Smooth muscle cell (in vitro differentiated cells): ENCODE measurements at regions not wholly inside any gene's neighbourhood (a gene's known extent, or its start where the extent isn't known, plus 50 kb on each side); places are given as distances from the start of the nearest gene placed in this dataset.

Experiments
- DNase-seq: peaks from one replicate; lab custom pipeline; 2025; ENCODE audit not compliant: unreplicated experiment; lab: John Stamatoyannopoulos, UW
- H2AFZ ChIP-seq: fragments of 200-600 bp; sonication (generic); 2 replicates; pipeline ENCODE4 v1.6.0; 2016; ENCODE audit warnings: antibody characterized with exemption, low read depth, mild to moderate bottlenecking
- H3F3A ChIP-seq: fragments of 200-600 bp; sonication (generic); 2 replicates; pipeline ENCODE4 v1.6.0; 2017; ENCODE audit warnings: antibody characterized with exemption, low read depth
- H3K27ac ChIP-seq: fragments of 200-600 bp; sonication (generic); 2 replicates; pipeline ENCODE4 v1.5.1; 2016; ENCODE audit warnings: low read depth, mild to moderate bottlenecking
- H3K27me3 ChIP-seq: fragments of 200-600 bp; sonication (generic); 2 replicates; pipeline ENCODE4 v1.6.1; 2016; ENCODE audit warnings: low read depth, mild to moderate bottlenecking
- H3K36me3 ChIP-seq: fragments of 200-600 bp; sonication (generic); 2 replicates; pipeline ENCODE4 v1.5.1; 2016; ENCODE audit warnings: low read depth
- H3K4me1 ChIP-seq: fragments of 200-600 bp; sonication (generic); 2 replicates; pipeline ENCODE4 v1.5.1; 2016; ENCODE audit warnings: low read depth
- H3K4me2 ChIP-seq: fragments of 200-600 bp; sonication (generic); 2 replicates; pipeline ENCODE4 v1.6.0; 2016; ENCODE audit warnings: mild to moderate bottlenecking
- H3K4me3 ChIP-seq: fragments of 200-600 bp; sonication (generic); 2 replicates; pipeline ENCODE4 v1.5.1; 2016; ENCODE audit warnings: mild to moderate bottlenecking
- H3K79me2 ChIP-seq: fragments of 200-600 bp; sonication (generic); 2 replicates; pipeline ENCODE4 v1.6.0; 2016; ENCODE audit warnings: low read depth, mild to moderate bottlenecking
- H3K9ac ChIP-seq: fragments of 200-600 bp; sonication (generic); 2 replicates; pipeline ENCODE4 v1.6.0; 2016; ENCODE audit warnings: low read depth
- H3K9me3 ChIP-seq: fragments of 200-600 bp; sonication (generic); replicated peaks from 2 replicates; pipeline ENCODE4 v1.5.1; 2016; ENCODE audit warnings: low read depth
- H4K20me1 ChIP-seq: fragments of 200-600 bp; sonication (generic); 2 replicates; pipeline ENCODE4 v1.6.0; 2016; ENCODE audit warnings: low read depth
- CTCF ChIP-seq: fragments of 200-600 bp; sonication (generic); IDR thresholded peaks from 2 replicates; pipeline ENCODE4 v1.5.1; 2017; ENCODE audit warnings: borderline replicate concordance, mild to moderate bottlenecking, antibody characterized with exemption; ENCODE audit not compliant: insufficient read depth, poor library complexity, severe bottlenecking
- WGBS: methylation state at CpG from one replicate; pipeline ENCODE4 v1.1.7; 2016; ENCODE audit warnings: low lambda C conversion rate; 5-methylcytosine and 5-hydroxymethylcytosine counted together

DNA sequence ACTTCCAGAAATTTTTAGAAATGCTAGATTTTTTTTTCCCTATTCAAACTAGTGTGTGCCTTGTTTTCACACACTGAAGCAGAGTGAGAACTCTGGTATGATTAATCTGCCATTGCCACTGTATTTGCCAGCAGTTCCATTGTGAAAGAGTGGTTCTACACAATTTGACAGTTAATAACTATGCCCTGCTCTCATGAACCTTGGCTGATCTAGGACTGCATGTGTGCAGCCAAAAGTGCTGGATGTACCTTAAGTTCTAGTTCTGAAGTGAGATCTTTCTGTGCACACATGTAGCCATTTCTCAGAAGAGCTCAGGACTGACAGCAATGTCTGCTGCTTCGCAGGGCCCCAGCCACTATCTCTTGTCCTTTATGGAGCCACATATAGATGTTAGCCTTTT is 328.2 kb upstream of the SPRY2 start:
- no peaks in the 10 kb centered on the region for H3K27me3 ChIP-seq
- no peak overlapping the region for H3K9ac ChIP-seq
- no peaks in the 10 kb centered on the region for H4K20me1 ChIP-seq
- H3K4me1 ChIP-seq: no peaks in the 10 kb centered on the region
- no peak overlapping the region for H3K4me2 ChIP-seq
- H3K9me3 ChIP-seq: no peaks in the 10 kb centered on the region
- TF ChIP-seq CTCF: no peak
- no peak overlapping the region for H2AFZ ChIP-seq
- no peak for DNase-seq
- no peaks in the 10 kb centered on the region for H3F3A ChIP-seq
- H3K36me3 ChIP-seq: no peaks in the 10 kb centered on the region
- no peak overlapping the region for H3K4me3 ChIP-seq
- H3K79me2 ChIP-seq: no peaks in the 10 kb centered on the region
- WGBS: 86% methylated on average over 1 of the region's 1 CpG
- no peak overlapping the region for H3K27ac ChIP-seq

- H3K4me3 ChIP-seq: no peak overlapping the region
- no peaks in the 10 kb centered on the region for H4K20me1 ChIP-seq
- H3K4me1 ChIP-seq: no peaks in the 10 kb centered on the region
- H3K27ac ChIP-seq: no peak overlapping the region
- WGBS: 85% methylated on average over 2 of the region's 2 CpGs
- H2AFZ ChIP-seq: no peak overlapping the region
- no peak for DNase-seq
- no peaks in the 10 kb centered on the region for H3K36me3 ChIP-seq
- H3K4me2 ChIP-seq: no peak overlapping the region
- H3K27me3 ChIP-seq: no peaks in the 10 kb centered on the region
- no peaks in the 10 kb centered on the region for H3F3A ChIP-seq
- no peaks in the 10 kb centered on the region for H3K79me2 ChIP-seq
- no peak overlapping the region for H3K9ac ChIP-seq
- H3K9me3 ChIP-seq: no peaks in the 10 kb centered on the region
- TF ChIP-seq CTCF: no peak
These were observed 327.5 kb upstream of the SPRY2 start for GRCh38 chr13:80668452-80668851.

GRCh38 chr13:80666782-80667552 is 326.0 kb upstream of the SPRY2 start:
- Histone ChIP-seq H3K4me1 (no peaks in the 10 kb centered on the region), H3K4me2 (no peak overlapping the region), H3K27ac (no peak overlapping the region), H3K79me2 (no peaks in the 10 kb centered on the region), H2AFZ (no peak overlapping the region), H3K27me3 (no peaks in the 10 kb centered on the region), H4K20me1 (no peaks in the 10 kb centered on the region), H3K36me3 (no peaks in the 10 kb centered on the region), H3K9me3 (no peaks in the 10 kb centered on the region), H3K9ac (no peak overlapping the region), H3F3A (no peaks in the 10 kb centered on the region), H3K4me3 (no peak overlapping the region)
- DNase-seq: no peak
- TF ChIP-seq CTCF: no peak
- WGBS: 81% methylated on average over 1 of the region's 1 CpG

GRCh38 chr13:80665792-80666333 is 324.9 kb upstream of the SPRY2 start:
- Histone ChIP-seq H3K9me3 (no peaks in the 10 kb centered on the region), H3K4me1 (no peaks in the 10 kb centered on the region), H3K36me3 (no peaks in the 10 kb centered on the region), H4K20me1 (no peaks in the 10 kb centered on the region), H3K4me2 (no peak overlapping the region), H3K9ac (no peak overlapping the region), H2AFZ (no peak overlapping the region), H3F3A (no peaks in the 10 kb centered on the region), H3K27ac (no peak overlapping the region), H3K27me3 (no peaks in the 10 kb centered on the region), H3K4me3 (no peak overlapping the region), H3K79me2 (no peaks in the 10 kb centered on the region)
- 84% methylated on average over 3 of the region's 3 CpGs for WGBS
- TF ChIP-seq CTCF: no peak
- DNase-seq: no peak
